ENCODE measurements at regions not wholly inside any gene's neighbourhood (a gene's known extent, or its start where the extent isn't known, plus 50 kb on each side); places are given as distances from the start of the nearest gene placed in this dataset.

GRCh38 chr5:159827861-159828260 lies 88.4 kb upstream of the ADRA1B start:
- no peak for TF ChIP-seq CTCF (IDR thresholded peaks at IDR 0.05)
- TF ChIP-seq POLR2AphosphoS5 (IDR thresholded peaks at IDR 0.05), result no peak
- TF ChIP-seq POLR2A (IDR thresholded peaks at IDR 0.05), result no peak
